ENCODE measurements at regions not wholly inside any gene's neighbourhood (a gene's known extent, or its start where the extent isn't known, plus 50 kb on each side); places are given as distances from the start of the nearest gene placed in this dataset.

- Mint-ChIP-seq H3K4me1 (no peaks in the 10 kb centered on the region), H3K36me3 (no peaks in the 10 kb centered on the region), H3K9me3 (peaks cover 0 to 11% (median 6%) of the 10 kb centered on the region in 7 donors), H3K27ac (peak overlapping the region in 1 of 3 donors; percentile 9), H3K4me3 (no peak overlapping the region), H3K27me3 (peaks cover 19% of the 10 kb centered on the region)
- no peaks in the 10 kb centered on the region for H3K36me3 ChIP-seq (ENCODE audit: control insufficient read depth, insufficient read depth, low read length)
- H3K27ac ChIP-seq (ENCODE audit: insufficient read depth, low read length, poor library complexity, severe bottlenecking): no peak overlapping the region
- no peak overlapping the region for H3K4me3 ChIP-seq (ENCODE audit: low read depth, low read length)
- ATAC-seq (ENCODE audit: low read depth in 2 of 2) (no peak), DNase-seq (no peak)
- H3K4me1 ChIP-seq (ENCODE audit: control insufficient read depth, insufficient read depth, low read length, poor library complexity, severe bottlenecking): no peaks in the 10 kb centered on the region
- peaks cover 2% of the 10 kb centered on the region for H3K27me3 ChIP-seq (ENCODE audit: control insufficient read depth, insufficient read depth, low read length)
- H3K9me3 ChIP-seq (ENCODE audit: control insufficient read depth in 2 of 2, low read length in 2 of 2): no peaks in the 10 kb centered on the region
Observed at GRCh38 chr6:15977050-15977449, 151.8 kb upstream of the MYLIP start.

- Mint-ChIP-seq H3K36me3 (no peaks in the 10 kb centered on the region), H3K4me3 (no peak overlapping the region), H3K27me3 (peaks cover 19% of the 10 kb centered on the region), H3K4me1 (no peaks in the 10 kb centered on the region), H3K9me3 (peaks cover 0 to 11% (median 6%) of the 10 kb centered on the region in 7 donors), H3K27ac (no peak overlapping the region)
- no peaks in the 10 kb centered on the region for H3K4me1 ChIP-seq (ENCODE audit: control insufficient read depth, insufficient read depth, low read length, poor library complexity, severe bottlenecking)
- peaks cover 2% of the 10 kb centered on the region for H3K27me3 ChIP-seq (ENCODE audit: control insufficient read depth, insufficient read depth, low read length)
- no peaks in the 10 kb centered on the region for H3K36me3 ChIP-seq (ENCODE audit: control insufficient read depth, insufficient read depth, low read length)
- no peak for ATAC-seq (ENCODE audit: low read depth in 2 of 2)
- H3K9me3 ChIP-seq (ENCODE audit: control insufficient read depth in 2 of 2, low read length in 2 of 2): no peaks in the 10 kb centered on the region
- DNase-seq: no peak
- no peak overlapping the region for H3K4me3 ChIP-seq (ENCODE audit: low read depth, low read length)
- no peak overlapping the region for H3K27ac ChIP-seq (ENCODE audit: insufficient read depth, low read length, poor library complexity, severe bottlenecking)
Observed at GRCh38 chr6:15974817-15975216, 154.1 kb upstream of the MYLIP start.

- ATAC-seq (ENCODE audit: low read depth in 2 of 2): no peak
Observed at GRCh38 chr6:15970517-15970916, 158.4 kb upstream of the MYLIP start.

GRCh38 chr6:15969236-15969778, 159.6 kb upstream of the MYLIP start:
- DNase-seq: no peak
- no peak overlapping the region for H3K27ac Mint-ChIP-seq
- no peak for ATAC-seq (ENCODE audit: low read depth in 2 of 2)
- no peaks in the 10 kb centered on the region for H3K4me1 Mint-ChIP-seq
- Histone ChIP-seq H3K36me3 (ENCODE audit: control insufficient read depth, insufficient read depth, low read length) (no peaks in the 10 kb centered on the region), H3K27me3 (ENCODE audit: control insufficient read depth, insufficient read depth, low read length) (peaks cover 2% of the 10 kb centered on the region), H3K27ac (ENCODE audit: insufficient read depth, low read length, poor library complexity, severe bottlenecking) (no peak overlapping the region), H3K9me3 (ENCODE audit: control insufficient read depth in 2 of 2, low read length in 2 of 2) (no peaks in the 10 kb centered on the region), H3K4me3 (ENCODE audit: low read depth, low read length) (no peak overlapping the region), H3K4me1 (ENCODE audit: control insufficient read depth, insufficient read depth, low read length, poor library complexity, severe bottlenecking) (no peaks in the 10 kb centered on the region)
- peaks cover 0 to 11% (median 5%) of the 10 kb centered on the region in 7 donors for H3K9me3 Mint-ChIP-seq
- H3K4me3 Mint-ChIP-seq: no peak overlapping the region
- no peaks in the 10 kb centered on the region for H3K27me3 Mint-ChIP-seq
- no peaks in the 10 kb centered on the region for H3K36me3 Mint-ChIP-seq

More at GRCh38 chr6:15970517-15970916, 158.4 kb upstream of the MYLIP start:
- Histone ChIP-seq H3K4me1 (ENCODE audit: control insufficient read depth, insufficient read depth, low read length, poor library complexity, severe bottlenecking) (no peaks in the 10 kb centered on the region), H3K9me3 (ENCODE audit: control insufficient read depth in 2 of 2, low read length in 2 of 2) (no peaks in the 10 kb centered on the region), H3K4me3 (ENCODE audit: low read depth, low read length) (no peak overlapping the region), H3K27me3 (ENCODE audit: control insufficient read depth, insufficient read depth, low read length) (peaks cover 2% of the 10 kb centered on the region), H3K27ac (ENCODE audit: insufficient read depth, low read length, poor library complexity, severe bottlenecking) (no peak overlapping the region), H3K36me3 (ENCODE audit: control insufficient read depth, insufficient read depth, low read length) (no peaks in the 10 kb centered on the region)
- DNase-seq: no peak
- peaks cover 0 to 11% (median 5%) of the 10 kb centered on the region in 7 donors for H3K9me3 Mint-ChIP-seq
- no peaks in the 10 kb centered on the region for H3K27me3 Mint-ChIP-seq
- no peaks in the 10 kb centered on the region for H3K4me1 Mint-ChIP-seq
- H3K36me3 Mint-ChIP-seq: no peaks in the 10 kb centered on the region
- H3K4me3 Mint-ChIP-seq: no peak overlapping the region
- H3K27ac Mint-ChIP-seq: no peak overlapping the region

GRCh38 chr6:15968519-15968918, 160.4 kb upstream of the MYLIP start:
- Histone ChIP-seq H3K36me3 (ENCODE audit: control insufficient read depth, insufficient read depth, low read length) (no peaks in the 10 kb centered on the region), H3K9me3 (ENCODE audit: control insufficient read depth in 2 of 2, low read length in 2 of 2) (no peaks in the 10 kb centered on the region), H3K27me3 (ENCODE audit: control insufficient read depth, insufficient read depth, low read length) (no peaks in the 10 kb centered on the region), H3K4me1 (ENCODE audit: control insufficient read depth, insufficient read depth, low read length, poor library complexity, severe bottlenecking) (no peaks in the 10 kb centered on the region), H3K4me3 (ENCODE audit: low read depth, low read length) (no peak overlapping the region), H3K27ac (ENCODE audit: insufficient read depth, low read length, poor library complexity, severe bottlenecking) (no peak overlapping the region)
- Mint-ChIP-seq H3K27ac (no peak overlapping the region), H3K36me3 (no peaks in the 10 kb centered on the region), H3K27me3 (no peaks in the 10 kb centered on the region), H3K9me3 (peaks cover 0 to 6% (median 0%) of the 10 kb centered on the region in 7 donors), H3K4me3 (no peak overlapping the region), H3K4me1 (no peaks in the 10 kb centered on the region)
- ATAC-seq (ENCODE audit: low read depth in 2 of 2): no peak
- no peak for DNase-seq

GRCh38 chr6:15966000-15966520, 162.8 kb upstream of the MYLIP start:
- H3K4me3 ChIP-seq (ENCODE audit: low read depth, low read length): no peak overlapping the region
- Mint-ChIP-seq H3K27ac (no peak overlapping the region), H3K4me3 (no peak overlapping the region), H3K9me3 (peaks cover 0 to 1% (median 0%) of the 10 kb centered on the region in 7 donors), H3K4me1 (peaks cover 0 to 13% (median 11%) of the 10 kb centered on the region in 4 donors), H3K27me3 (no peaks in the 10 kb centered on the region), H3K36me3 (no peaks in the 10 kb centered on the region)
- no peak overlapping the region for H3K27ac ChIP-seq (ENCODE audit: insufficient read depth, low read length, poor library complexity, severe bottlenecking)
- H3K4me1 ChIP-seq (ENCODE audit: control insufficient read depth, insufficient read depth, low read length, poor library complexity, severe bottlenecking): no peaks in the 10 kb centered on the region
- DNase-seq (no peak), ATAC-seq (ENCODE audit: low read depth in 2 of 2) (no peak)
- no peaks in the 10 kb centered on the region for H3K36me3 ChIP-seq (ENCODE audit: control insufficient read depth, insufficient read depth, low read length)
- H3K27me3 ChIP-seq (ENCODE audit: control insufficient read depth, insufficient read depth, low read length): no peaks in the 10 kb centered on the region
- no peaks in the 10 kb centered on the region for H3K9me3 ChIP-seq (ENCODE audit: control insufficient read depth in 2 of 2, low read length in 2 of 2)

GRCh38 chr6:15962449-15962764, 166.5 kb upstream of the MYLIP start:
- no peaks in the 10 kb centered on the region for H3K27me3 ChIP-seq (ENCODE audit: control insufficient read depth, insufficient read depth, low read length)
- H3K4me1 Mint-ChIP-seq: peaks cover 0 to 13% (median 11%) of the 10 kb centered on the region in 4 donors
- peak overlapping the region in 1 of 3 donors; percentile 84 for H3K27ac Mint-ChIP-seq
- ATAC-seq (ENCODE audit: low read depth in 2 of 2) (no peak), DNase-seq (peak in 2 of 3 donors; percentile 3 to 67)
- no peaks in the 10 kb centered on the region for H3K4me1 ChIP-seq (ENCODE audit: control insufficient read depth, insufficient read depth, low read length, poor library complexity, severe bottlenecking)
- H3K36me3 Mint-ChIP-seq: no peaks in the 10 kb centered on the region
- no peak overlapping the region for H3K4me3 Mint-ChIP-seq
- no peak overlapping the region for H3K4me3 ChIP-seq (ENCODE audit: low read depth, low read length)
- no peak overlapping the region for H3K27ac ChIP-seq (ENCODE audit: insufficient read depth, low read length, poor library complexity, severe bottlenecking)
- H3K9me3 Mint-ChIP-seq: peaks cover 0 to 1% (median 0%) of the 10 kb centered on the region in 7 donors
- H3K9me3 ChIP-seq (ENCODE audit: control insufficient read depth in 2 of 2, low read length in 2 of 2): no peaks in the 10 kb centered on the region
- no peaks in the 10 kb centered on the region for H3K36me3 ChIP-seq (ENCODE audit: control insufficient read depth, insufficient read depth, low read length)
- H3K27me3 Mint-ChIP-seq: peaks cover 8% of the 10 kb centered on the region
